G401.6 (cell line): ENCODE measurements at regions not wholly inside any gene's neighbourhood (a gene's known extent, or its start where the extent isn't known, plus 50 kb on each side); places are given as distances from the start of the nearest gene placed in this dataset.
"Not testable (repeated sequence)": the region's sequence is repeated elsewhere in the genome, so short reads cannot be mapped to it uniquely, and the experiment has no call there.

Experiments
- FAIRE-seq: peaks from 2 replicates; lab custom pipeline; 2012; peaks lifted over from hg19 to GRCh38; lab: Jason Lieb, UNC

DNA sequence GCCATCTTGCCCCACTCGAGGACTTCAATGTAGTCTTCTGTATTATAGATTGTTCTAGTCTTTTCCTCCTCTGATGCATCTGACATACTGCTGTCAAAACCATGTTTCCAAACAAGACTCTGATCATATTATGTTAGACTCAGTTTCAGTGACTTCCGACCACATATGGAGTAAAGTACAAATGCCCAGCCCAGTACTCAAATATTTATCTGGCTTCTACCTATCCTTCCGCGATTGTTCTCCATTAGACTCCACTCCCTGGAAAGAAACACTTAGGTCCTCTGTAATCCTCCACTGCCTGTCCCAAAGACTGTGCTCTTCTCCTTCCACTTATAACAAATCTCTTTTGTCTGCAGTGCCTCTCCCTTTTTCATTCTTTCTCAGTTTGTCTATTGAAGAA, 439.5 kb downstream of the EFNB2 start:
- no peak for FAIRE-seq

DNA sequence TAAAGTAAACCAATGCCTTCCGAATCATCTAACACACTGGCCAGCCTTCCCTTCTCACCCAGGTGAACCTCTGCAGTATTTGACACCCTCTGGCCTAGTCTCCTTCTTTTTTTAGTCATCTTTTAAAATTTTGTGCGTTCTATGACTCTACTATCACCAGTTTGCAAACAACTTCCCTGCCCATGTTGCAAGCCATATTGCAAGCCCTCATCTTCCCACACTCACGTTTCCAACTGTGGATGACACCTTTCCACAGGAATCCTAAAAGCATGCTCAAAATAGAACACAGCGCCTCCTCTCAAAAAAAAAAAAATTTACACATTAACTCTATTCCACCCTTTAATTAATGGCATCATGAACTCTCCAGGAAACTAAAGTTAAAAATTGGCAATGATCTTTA, 440.1 kb downstream of the EFNB2 start:
- no peak for FAIRE-seq

DNA sequence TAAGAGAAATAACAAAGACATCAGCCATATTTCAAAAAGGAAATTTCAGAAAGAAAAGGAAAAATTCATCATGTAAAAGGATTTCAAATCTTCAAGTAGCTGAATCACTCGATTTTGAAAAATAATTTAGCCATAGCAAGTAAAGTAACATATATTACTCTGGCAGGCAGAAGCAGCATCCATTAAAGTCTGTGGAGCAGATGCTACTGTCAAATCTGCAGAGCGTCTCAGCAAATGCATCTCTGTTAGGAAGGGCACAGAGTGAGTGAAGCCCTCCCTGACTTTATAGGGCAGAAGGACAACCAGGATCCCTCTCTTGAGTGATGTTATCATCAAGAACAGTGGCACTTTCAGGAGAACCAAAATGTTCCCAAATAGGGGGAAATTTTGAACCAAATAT, 445.5 kb downstream of the EFNB2 start:
- FAIRE-seq = no peak

DNA sequence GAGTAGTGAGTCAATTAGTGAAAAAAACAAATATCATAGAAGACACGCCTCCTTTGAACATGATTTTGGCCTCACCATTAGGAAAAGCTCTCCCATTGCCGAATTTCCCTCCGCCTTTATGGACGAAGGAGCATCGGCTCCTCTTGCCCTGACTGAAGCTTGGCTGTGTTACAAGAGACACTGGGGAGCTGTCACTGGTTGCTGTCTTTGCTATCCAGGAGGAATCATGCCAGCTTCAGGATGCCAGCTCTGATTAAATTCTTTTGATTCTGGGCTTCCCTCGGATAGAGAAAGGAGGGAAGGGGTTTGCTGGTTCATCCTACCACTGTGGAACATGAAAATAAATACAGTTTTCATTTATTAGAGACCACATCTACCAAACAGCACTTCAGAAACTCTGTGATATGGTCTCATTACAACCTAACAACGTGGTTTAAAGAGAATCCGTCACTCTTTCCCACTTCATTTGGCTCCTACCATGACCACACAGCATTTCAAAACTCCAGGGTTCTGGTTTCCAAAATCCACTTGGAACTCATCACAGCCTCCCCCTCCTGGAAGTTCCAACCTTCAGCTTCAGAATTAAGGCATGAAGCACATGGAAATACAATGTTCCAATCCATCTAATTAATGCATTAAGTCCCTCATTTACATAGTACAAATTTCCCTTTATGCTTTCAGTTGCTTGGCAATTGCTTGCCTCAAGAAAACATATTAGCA, 446.0 kb downstream of the EFNB2 start:
- FAIRE-seq = no peak

DNA sequence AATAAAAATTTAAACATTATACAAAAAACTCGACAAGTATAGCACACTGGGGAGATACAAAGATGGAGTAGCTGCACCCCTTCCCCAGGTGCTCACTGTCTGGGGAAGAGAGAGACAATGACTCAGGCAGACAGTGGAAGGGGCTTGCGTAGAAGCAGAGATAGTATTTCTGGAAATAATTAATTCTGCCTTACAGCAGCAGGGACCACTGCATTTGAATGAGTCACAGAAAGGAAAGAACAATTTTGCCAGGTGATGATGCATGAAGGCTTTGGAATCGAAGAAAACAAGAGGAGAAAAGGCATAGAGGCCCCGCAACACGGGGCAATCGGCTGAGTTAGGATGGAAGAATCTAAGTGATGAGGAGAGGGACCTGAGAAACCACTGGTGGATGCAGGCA, 447.4 kb downstream of the EFNB2 start:
- no peak for FAIRE-seq

DNA sequence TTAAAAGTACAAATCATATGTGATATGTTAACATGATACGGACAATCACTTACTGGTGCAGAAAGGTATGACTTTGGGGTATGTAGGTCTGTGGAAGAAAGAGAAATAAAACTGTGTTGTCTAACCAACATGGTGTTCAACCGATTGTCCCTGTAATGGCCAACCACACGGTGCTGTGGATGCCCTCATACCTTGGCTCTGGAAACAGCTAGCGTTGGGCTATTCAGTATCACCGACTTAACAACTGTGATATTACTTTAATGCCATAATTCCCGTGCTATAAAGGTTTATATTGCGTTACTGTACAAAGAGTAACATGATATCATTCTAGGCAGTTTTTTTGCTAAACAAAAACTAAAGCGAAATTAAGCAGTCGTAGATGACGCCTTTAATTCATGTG, 448.3 kb downstream of the EFNB2 start:
- FAIRE-seq = no peak

DNA sequence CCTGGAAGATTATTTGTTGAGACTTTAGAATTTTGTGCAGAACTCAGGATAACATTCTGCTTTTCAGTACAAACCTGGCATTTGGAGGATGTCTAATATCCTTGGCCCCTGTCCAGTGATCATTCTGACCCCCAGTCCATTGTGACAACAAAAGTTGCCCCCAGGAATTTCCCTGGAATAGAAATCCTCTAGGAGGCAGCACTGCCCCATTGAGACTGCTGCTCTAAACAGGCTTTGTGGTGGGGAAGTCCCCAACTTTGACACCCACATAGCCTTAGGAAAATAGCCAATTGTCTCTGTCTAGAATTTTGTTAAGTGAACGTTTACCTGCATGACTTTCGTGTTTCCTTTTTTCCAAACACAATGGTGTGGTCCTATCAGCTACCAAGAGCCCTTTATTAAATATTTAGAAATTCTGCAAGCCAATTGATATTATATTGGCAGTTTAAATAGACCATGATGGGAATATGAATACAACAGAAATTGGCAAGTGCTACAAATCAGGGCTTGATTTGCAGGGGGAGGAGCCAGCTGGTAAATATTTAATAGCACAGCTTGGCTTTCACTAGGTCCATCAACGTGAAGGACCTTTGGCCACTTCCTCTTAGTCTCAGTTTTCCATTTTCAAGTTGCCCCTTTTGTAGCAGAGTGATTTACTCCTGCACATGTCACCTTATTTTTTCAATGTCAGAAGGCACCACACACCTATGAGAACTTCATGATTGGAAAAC, 451.7 kb downstream of the EFNB2 start:
- FAIRE-seq = no peak

DNA sequence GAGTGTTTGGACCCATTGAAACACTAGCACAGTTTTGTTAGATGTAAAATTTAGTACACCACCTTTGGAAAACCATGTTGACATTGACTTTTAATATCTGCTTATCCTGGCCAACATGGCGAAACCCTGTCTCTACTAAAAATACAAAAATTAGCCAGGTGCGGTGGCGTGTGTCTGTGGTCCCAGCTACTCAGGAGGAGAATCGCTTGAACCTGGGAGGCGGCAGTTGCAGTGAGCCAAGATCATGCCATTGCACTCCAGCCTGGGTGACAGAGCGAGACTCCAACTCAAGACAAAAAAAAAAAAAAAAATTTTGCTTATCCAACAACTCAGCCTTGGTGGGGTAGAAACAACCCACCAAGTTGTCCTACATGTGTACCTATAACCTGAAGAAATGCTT, 454.2 kb downstream of the EFNB2 start:
- FAIRE-seq = not testable (repeated sequence)

DNA sequence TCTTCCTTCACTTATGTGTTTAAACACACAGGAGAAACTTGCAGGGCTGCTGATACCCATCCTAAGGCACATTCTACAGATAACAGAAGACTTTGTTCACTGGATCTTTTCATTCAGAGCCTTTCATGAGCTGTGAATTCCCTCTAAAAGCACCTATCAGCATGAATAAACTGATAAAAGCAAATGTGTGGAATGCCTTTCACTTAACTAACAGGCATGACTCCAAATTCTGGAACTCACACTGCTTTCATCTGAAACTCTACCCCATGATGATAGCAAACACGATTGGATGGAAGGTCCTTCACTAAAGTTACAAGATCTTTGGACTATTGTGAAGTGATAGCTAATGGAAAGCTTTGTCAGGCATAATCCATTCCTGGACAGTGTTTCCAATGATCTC, 457.3 kb downstream of the EFNB2 start:
- no peak for FAIRE-seq

DNA sequence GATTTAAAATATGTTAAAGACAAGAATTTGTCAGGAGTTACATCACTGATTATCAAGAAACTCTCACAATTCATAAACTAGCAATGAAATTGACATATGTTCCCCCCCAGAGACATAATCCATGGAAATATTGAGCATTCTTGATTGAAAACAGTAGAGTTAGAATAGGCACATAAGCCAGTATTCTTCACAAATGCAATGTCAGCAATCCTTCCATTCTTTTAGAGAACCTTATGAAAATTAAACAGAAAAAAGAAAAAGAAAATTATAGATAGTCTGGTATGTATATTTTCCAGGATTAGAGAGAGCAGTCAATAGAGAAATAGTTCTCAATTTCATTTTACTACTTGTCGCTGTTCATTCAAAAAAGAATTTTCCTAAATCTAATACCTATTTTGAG, 458.4 kb downstream of the EFNB2 start:
- no peak for FAIRE-seq

DNA sequence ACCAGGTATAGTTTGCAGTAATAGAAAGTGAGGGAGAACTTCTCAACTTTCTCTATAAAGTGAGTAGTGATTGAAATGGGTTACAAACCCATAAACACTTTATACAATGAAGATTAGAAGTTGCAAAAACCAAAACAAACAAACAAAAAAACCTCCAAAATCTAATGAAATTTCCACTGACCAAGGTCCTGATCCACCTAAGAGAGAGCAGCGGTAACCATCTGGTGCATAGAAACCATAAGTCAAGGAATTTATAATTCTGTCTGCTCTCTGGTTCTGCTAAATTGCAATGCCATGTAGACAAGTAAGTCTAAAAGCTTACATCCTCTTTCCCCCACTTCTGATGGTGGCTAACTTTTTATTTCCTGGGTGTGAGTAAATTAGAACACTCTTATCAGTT, 463.4 kb downstream of the EFNB2 start:
- FAIRE-seq = no peak

DNA sequence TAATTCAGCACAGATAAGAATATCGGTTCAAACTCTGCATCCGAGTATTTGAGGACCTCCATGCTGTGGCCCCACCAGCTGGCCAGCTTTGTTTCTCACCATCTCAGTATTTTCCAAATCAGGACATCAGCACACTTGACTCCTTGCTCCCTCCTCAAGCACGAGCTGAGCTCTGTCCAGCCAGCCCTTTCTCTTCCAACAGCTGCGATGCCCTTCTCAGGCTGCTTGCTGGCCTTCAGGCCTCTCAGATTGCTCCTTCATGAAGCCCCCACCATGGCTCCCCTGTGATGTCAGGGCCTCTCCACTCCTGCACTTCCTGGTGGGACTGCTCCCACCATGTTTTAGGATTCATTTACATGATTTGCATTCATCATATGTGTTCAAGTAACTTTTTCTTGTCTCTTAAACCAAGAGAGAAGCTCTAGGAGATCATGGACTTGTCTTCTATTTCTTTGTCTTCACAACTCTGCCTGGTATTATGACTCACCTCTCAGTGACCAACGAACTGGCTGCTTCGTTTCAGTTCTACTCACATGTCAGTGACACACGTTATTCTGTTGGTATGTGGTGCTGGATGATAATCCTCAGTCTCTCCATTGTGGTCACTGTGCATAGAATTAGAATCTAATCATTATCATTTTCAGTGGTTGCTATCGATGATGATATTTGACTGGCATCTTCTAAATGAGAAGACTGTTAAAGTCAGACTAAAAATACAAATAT, 471.7 kb downstream of the EFNB2 start:
- no peak for FAIRE-seq

DNA sequence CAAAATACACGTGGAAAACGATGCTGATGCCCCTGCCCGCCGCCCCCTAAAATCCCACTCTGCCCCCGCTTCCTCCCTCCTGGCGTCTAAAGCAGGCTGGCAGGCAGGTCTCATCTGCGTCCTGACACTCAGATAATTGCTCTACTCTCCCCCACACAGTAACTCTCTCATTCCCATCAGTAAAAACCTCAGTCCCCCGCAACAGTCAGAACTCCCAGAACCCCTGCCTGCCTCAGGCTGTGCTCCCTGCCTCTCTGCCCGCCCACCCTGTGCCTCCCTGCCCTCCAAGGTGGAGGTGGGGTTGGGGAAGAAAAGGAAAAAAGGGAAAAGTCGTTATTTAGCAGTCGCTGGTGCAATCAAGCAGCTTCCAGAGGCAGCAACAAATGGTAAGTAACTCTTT, 473.7 kb downstream of the EFNB2 start:
- FAIRE-seq = no peak

DNA sequence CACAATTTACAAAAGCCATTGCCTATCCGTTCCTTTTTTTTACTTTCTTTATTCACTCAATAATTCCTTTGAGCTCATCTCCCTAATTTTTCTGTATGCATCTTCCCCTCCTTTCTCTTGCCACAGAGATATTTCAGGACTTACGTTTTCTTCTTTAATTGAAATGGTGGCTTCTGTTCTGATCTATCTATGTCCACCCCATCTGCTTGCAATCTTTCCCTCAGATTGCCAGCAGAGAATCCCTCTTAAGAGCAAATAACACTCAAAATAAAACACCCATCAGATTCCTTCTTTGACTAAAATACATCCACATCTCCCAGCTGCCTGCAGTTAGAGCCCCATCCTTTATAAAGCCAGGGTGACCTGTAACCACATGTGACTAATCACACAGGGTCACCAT, 478.6 kb downstream of the EFNB2 start:
- FAIRE-seq = no peak

DNA sequence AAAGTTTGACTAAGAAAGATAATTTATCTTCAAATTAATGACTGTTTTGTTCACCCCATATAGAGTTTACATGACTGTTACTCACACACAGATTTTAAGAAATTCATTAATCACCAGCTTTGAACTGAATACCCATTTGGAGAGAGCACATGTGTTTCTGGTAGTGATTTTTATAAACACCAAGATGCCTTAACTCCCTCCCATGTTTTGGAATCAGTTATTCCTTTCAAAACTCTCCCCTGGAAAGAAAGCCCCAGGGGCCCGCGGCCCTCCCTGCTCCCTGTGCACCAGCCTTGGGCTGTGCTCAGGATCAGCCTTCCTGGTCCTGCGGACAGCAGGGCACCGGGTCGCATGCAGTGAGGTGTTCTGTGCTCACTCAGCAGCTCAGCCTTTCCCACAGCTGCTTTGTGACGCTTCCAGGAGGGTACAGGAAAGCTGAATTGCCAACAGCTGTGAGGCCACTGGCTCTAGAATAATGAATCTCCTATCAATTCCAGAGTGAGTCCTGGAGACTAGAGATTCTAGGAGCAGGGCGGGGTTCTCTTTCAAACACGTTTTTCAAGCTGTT, 483.2 kb downstream of the EFNB2 start:
- FAIRE-seq = no peak

DNA sequence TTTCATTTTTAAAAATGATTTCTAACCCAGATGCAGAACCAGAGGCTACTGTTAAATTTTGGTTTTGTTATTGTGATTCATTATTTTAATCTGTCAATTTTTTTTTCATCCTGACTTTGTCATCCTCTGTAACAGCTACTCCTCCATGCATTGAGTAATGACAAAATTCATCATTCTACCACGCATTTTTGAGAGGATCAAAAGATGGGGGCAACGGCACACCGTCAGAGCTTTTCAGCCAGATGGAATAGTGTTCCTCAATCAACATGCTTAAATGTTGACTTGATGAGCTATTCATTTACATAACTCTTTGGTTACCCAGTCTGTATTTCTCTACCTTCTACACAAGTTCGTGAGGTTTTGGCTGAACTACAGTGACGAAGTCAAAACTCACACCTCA, 486.3 kb downstream of the EFNB2 start:
- FAIRE-seq = no peak

DNA sequence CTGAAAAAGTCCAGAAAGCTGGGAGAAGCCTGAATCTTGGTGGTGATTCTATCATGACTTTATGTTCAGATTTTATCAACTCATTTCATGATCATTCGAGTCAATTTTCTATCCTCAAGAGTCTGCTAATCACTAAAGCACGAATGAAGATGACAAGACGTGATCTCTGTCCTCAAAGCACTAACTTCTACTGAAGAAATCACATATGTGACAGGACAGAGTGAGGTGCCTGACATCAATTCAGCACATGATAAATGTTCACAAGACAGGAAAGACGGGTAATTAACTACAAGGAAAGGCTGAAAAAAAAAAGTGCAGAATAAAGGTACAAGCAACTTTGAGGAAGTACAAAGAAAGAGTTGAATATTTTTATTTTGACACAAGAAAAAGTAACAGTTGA, 487.1 kb downstream of the EFNB2 start:
- FAIRE-seq = no peak

DNA sequence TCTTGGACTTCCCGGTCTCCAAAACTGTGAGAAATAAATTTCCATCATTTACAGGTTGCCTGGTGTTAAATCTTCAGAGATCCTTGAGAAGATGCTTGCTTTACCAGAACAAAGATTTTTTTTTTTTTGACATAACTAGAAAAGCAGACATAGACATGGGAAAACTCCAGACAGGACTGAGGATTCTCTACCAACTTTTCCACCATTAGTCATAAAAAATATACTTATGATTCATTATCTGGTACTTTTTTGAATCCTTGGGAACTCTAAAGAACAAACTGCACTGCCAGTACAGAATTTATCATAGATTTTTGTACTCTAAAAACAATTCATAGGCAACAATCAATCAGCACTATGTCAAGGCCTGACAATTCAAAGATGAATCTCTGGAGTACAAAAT, 487.6 kb downstream of the EFNB2 start:
- no peak for FAIRE-seq

DNA sequence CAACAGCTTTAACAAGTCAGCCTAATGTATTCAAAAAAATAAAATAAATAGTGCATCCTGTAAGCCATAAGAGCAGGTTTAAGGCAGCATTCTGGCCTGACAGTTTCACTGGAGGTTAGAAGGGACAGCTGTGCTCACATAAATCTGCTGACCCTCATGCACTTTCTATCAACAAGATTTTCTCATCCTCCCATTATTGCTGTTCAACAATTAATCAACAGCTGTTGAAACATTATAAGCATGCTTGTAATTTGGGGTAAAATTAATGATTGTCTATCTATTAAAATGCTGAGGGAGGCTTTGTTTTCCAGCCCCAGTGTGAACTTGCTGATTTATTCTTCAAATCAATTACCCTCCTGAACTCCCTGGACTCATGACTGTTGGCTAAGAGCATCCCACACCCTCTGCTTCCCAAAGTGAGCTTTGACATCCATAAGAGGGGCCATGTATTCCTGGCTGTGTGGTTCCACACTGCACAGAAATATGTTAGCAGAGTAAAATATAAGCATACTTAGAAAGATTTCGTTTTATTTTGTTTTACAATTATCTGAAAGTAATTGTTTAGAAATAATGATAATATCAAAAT, 492.4 kb downstream of the EFNB2 start:
- FAIRE-seq = no peak

DNA sequence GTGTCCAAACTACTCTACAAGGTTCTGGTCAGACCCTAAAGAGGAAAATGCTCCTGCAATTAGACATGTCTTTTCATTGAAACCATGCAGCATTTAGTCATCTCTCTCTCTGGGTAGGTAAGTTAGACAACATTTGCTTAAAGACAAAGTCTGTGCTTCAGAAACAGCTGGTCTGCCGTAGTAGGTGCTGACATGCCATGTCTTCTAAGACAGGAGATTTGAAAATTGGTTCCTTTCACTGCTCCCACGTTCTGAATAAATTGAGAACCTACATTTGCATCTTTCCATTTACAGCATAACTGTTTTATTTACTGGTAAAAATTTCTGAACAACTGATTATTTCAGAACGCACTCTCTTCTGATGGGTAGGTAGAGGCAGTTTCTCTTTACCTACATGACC, 494.0 kb downstream of the EFNB2 start:
- FAIRE-seq = no peak

DNA sequence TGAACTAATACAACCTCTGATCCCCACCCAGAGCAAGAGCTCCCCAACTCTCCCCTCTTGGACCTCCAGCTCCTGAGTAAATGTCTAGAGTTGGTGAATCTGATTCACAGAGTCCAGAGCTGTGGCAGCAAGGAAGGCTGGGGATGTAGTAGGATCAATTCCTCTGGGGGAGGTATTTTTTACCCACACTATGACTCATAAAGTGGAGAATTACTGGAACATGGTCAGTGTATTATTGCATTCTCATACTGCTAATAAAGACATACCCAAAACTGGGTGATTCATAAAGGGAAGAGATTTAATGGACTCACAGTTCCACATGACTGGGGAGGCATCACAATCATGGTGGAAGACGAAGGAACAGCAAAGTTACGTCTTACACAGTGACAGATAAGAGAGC, 496.7 kb downstream of the EFNB2 start:
- no peak for FAIRE-seq

DNA sequence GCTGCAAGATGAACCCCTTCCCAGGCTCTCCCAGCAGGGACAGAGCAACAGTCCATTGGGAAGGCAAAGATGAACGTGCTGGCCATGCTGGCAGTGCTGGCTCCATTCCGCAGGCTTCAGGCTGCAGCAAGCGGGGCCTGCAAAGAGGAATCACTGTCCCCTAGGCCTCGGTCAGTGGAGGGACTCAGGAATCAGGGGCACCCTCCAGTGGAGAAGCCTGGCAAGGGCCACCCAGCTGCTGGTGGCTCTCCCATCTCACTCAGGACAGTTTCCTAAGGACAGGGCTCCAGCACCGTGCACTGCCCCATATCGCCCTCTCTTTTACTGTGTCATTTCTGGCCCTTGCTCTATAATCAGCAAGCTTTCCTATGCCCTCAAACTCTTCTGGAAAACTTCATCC, 498.6 kb downstream of the EFNB2 start:
- no peak for FAIRE-seq

DNA sequence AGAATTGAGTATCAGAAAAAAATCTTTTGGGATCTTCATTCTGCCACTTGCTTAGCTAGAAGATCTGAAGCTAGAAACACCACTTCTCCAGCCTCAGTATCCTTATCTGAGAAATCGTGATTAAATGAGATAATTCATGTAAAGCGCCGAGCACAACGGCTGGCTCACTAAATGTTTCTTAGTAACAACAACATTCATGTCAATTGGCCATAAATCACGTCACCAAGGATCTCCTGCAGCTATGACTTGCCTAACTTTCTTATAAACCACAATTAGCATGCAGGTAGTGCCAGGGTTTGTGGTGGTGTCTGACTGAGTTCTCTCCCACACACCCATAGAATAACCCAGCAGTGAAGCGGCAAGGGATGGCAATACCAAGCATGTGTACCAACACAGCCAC, 501.3 kb downstream of the EFNB2 start:
- no peak for FAIRE-seq
